OCI-LY1 (cell line): ENCODE measurements at regions not wholly inside any gene's neighbourhood (a gene's known extent, or its start where the extent isn't known, plus 50 kb on each side); places are given as distances from the start of the nearest gene placed in this dataset.

Source experiments
- H2AFZ ChIP-seq: fragments of 200-600 bp; sonication (generic), shearing (Covaris generic); 2 replicates; pipeline ENCODE4 v1.6.0; 2014; ENCODE audit warnings: antibody characterized with exemption, mild to moderate bottlenecking, low read length
- H3F3A ChIP-seq: fragments of 200-600 bp; sonication (generic), shearing (Covaris generic); 2 replicates; pipeline ENCODE4 v1.6.0; 2014; ENCODE audit warnings: mild to moderate bottlenecking, antibody characterized with exemption, low read length, moderate library complexity; ENCODE audit not compliant: insufficient read depth
- H3K27ac ChIP-seq: fragments of 200-600 bp; sonication (generic); 2 replicates; pipeline ENCODE4 v1.5.1; 2014; ENCODE audit warnings: low read length, mixed run types, mild to moderate bottlenecking, low read depth; ENCODE audit not compliant: poor library complexity, severe bottlenecking
- H3K27me3 ChIP-seq: fragments of 200-600 bp; sonication (generic); 2 replicates; pipeline ENCODE4 v1.6.0; 2014; ENCODE audit warnings: antibody characterized with exemption, mild to moderate bottlenecking, low read length, moderate library complexity; ENCODE audit not compliant: insufficient read depth
- H3K36me3 ChIP-seq: fragments of 200-600 bp; sonication (generic); 2 replicates; pipeline ENCODE4 v1.6.1; 2014; ENCODE audit warnings: mild to moderate bottlenecking, antibody characterized with exemption, low read length, moderate library complexity, mixed read lengths; ENCODE audit not compliant: insufficient read depth
- H3K4me1 ChIP-seq: fragments of 200-600 bp; sonication (generic); 2 replicates; pipeline ENCODE4 v1.5.1; 2014; ENCODE audit warnings: mild to moderate bottlenecking, low read length, moderate library complexity; ENCODE audit not compliant: insufficient read depth, severe bottlenecking
- H3K4me2 ChIP-seq: fragments of 200-600 bp; sonication (generic), shearing (Covaris generic); 2 replicates; pipeline ENCODE4 v1.6.1; 2014; ENCODE audit warnings: low read length
- H3K4me3 ChIP-seq: fragments of 200-600 bp; sonication (generic); 2 replicates; pipeline ENCODE4 v1.5.1; 2014; ENCODE audit warnings: low read length, low read depth, mild to moderate bottlenecking, mixed read lengths; ENCODE audit not compliant: poor library complexity, severe bottlenecking
- H3K79me2 ChIP-seq: fragments of 200-600 bp; shearing (Covaris generic); 2 replicates; pipeline ENCODE4 v1.6.1; 2016; ENCODE audit warnings: mixed run types, low read length, mixed read lengths; ENCODE audit not compliant: insufficient read depth
- H3K9ac ChIP-seq: fragments of 200-600 bp; sonication (generic), shearing (Covaris generic); 2 replicates; pipeline ENCODE4 v1.6.1; 2014; ENCODE audit warnings: mild to moderate bottlenecking, low read length, mixed read lengths
- H3K9me2 ChIP-seq: fragments of 200-600 bp; sonication (generic), shearing (Covaris generic); 2 replicates; pipeline ENCODE4 v1.6.1; 2014; ENCODE audit warnings: low read depth, mild to moderate bottlenecking, low read length, mixed read lengths
- H3K9me3 ChIP-seq: fragments of 200-600 bp; shearing (Covaris generic); 2 replicates; pipeline ENCODE4 v1.6.1; 2014; ENCODE audit warnings: low read length, mixed read lengths
- H4K20me1 ChIP-seq: fragments of 200-600 bp; sonication (generic), shearing (Covaris generic); 2 replicates; pipeline ENCODE4 v1.6.0; 2016; ENCODE audit warnings: mild to moderate bottlenecking, low read length; ENCODE audit not compliant: insufficient read depth
- EZH2 ChIP-seq: fragments of 200-600 bp; sonication (generic), shearing (Covaris generic); IDR thresholded peaks from 2 replicates; pipeline ENCODE4 v1.8.0; 2017; ENCODE audit warnings: borderline replicate concordance, mixed run types, mild to moderate bottlenecking, antibody characterized with exemption, low read length, moderate library complexity, mixed read lengths
- TF ChIP-seq, protein P1 (sequence below): fragments of 200-600 bp; sonication (generic), shearing (Covaris generic); IDR thresholded peaks from 2 replicates; pipeline ENCODE4 v1.5.1; 2017; ENCODE audit warnings: mild to moderate bottlenecking, antibody characterized with exemption, low read length, moderate library complexity, mixed read lengths

DNA sequence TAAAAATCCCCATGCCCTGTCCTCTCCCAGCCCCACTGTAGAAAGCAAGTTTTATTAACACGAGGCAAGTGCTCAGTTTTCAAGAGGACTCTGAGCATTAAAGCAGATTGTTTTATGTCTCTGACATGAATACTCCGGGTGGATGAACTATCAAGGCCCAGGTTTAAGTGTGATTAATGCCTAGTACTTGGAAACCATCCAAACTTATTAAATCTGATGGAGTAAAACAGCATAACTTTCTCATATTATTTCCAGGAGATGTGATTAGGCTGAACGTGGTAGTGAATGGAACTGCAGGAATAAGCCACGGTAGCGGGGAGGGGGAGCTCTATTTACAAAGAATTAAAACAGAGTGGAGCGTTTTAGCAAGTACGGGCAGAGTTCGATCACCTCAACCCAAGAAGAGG is 144.2 kb upstream of the RNF32 start:
- no peaks in the 10 kb centered on the region for H3K9me3 ChIP-seq
- no peaks in the 10 kb centered on the region; the same call in 1 of the 2 replicates for H3K27me3 ChIP-seq
- H3K4me3 ChIP-seq, result no peak overlapping the region
- H3K9me2 ChIP-seq, result no peaks in the 10 kb centered on the region
- no peak overlapping the region for H3K4me2 ChIP-seq
- H3K36me3 ChIP-seq, result no peaks in the 10 kb centered on the region
- no peak overlapping the region for H3K27ac ChIP-seq
- no peak overlapping the region for H2AFZ ChIP-seq
- H3K9ac ChIP-seq, result no peak overlapping the region
- H3K79me2 ChIP-seq, result no peaks in the 10 kb centered on the region
- H4K20me1 ChIP-seq, result no peaks in the 10 kb centered on the region
- no peaks in the 10 kb centered on the region for H3K4me1 ChIP-seq
- TF ChIP-seq, protein P1, sequence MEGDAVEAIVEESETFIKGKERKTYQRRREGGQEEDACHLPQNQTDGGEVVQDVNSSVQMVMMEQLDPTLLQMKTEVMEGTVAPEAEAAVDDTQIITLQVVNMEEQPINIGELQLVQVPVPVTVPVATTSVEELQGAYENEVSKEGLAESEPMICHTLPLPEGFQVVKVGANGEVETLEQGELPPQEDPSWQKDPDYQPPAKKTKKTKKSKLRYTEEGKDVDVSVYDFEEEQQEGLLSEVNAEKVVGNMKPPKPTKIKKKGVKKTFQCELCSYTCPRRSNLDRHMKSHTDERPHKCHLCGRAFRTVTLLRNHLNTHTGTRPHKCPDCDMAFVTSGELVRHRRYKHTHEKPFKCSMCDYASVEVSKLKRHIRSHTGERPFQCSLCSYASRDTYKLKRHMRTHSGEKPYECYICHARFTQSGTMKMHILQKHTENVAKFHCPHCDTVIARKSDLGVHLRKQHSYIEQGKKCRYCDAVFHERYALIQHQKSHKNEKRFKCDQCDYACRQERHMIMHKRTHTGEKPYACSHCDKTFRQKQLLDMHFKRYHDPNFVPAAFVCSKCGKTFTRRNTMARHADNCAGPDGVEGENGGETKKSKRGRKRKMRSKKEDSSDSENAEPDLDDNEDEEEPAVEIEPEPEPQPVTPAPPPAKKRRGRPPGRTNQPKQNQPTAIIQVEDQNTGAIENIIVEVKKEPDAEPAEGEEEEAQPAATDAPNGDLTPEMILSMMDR, result no peak
- no peak for TF ChIP-seq EZH2
- no peaks in the 10 kb centered on the region for H3F3A ChIP-seq

DNA sequence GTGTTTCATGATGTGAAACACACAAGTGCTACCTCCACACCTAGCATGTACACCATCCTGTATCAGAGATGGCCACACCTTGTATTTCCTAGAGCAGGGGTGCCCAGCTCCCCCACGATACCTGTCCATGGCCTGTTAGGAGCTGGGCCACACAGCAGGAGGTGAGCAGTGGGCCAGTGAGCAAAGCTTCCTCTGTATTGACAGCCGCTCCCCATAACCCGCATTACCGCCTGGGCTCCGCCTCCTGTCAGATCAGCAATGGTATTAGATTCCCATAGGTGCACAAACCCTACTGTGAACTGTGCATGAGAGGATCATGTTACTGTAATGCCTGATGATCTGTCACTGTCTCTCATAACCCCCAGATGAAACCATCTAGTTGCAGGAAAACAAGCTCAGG is 145.6 kb upstream of the RNF32 start:
- Histone ChIP-seq H3K79me2 (no peaks in the 10 kb centered on the region), H3K9me2 (no peaks in the 10 kb centered on the region), H2AFZ (no peak overlapping the region), H3K4me2 (no peak overlapping the region), H3K36me3 (no peaks in the 10 kb centered on the region), H4K20me1 (no peaks in the 10 kb centered on the region), H3K9me3 (no peaks in the 10 kb centered on the region), H3K27ac (no peak overlapping the region), H3K27me3 (no peaks in the 10 kb centered on the region; the same call in 1 of the 2 replicates), H3F3A (no peaks in the 10 kb centered on the region), H3K4me3 (no peak overlapping the region), H3K4me1 (no peaks in the 10 kb centered on the region), H3K9ac (no peak overlapping the region)
- TF ChIP-seq, protein P1, result no peak
- TF ChIP-seq EZH2, result no peak

DNA sequence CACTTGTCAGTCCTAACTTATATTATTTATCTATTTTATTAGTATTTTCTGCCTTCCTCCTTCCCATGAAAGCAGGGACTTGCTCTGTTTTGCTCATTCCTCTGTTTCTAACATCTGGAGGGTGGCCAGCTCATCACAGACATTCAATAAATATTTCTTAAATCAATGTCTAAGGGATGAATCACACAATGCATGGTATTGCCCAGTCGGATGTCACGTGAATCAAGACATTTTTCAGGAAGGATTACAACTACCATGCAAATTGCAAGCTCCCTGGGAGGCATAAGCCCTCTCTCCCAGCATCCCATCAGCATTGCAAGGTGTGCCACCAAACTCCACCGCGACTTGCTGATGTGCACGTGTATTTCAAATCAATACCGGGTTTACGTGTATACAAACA is 146.6 kb upstream of the RNF32 start:
- Histone ChIP-seq H3K36me3 (no peaks in the 10 kb centered on the region), H3K27me3 (no peaks in the 10 kb centered on the region; the same call in 1 of the 2 replicates), H4K20me1 (no peaks in the 10 kb centered on the region), H3F3A (no peaks in the 10 kb centered on the region), H3K4me3 (no peak overlapping the region), H3K9ac (no peak overlapping the region), H3K4me1 (no peaks in the 10 kb centered on the region), H3K9me2 (no peaks in the 10 kb centered on the region), H3K27ac (no peak overlapping the region), H2AFZ (no peak overlapping the region), H3K4me2 (no peak overlapping the region), H3K79me2 (no peaks in the 10 kb centered on the region), H3K9me3 (no peaks in the 10 kb centered on the region)
- TF ChIP-seq, protein P1, result no peak
- no peak for TF ChIP-seq EZH2
